C4-2B (cell line): ENCODE measurements at regions not wholly inside any gene's neighbourhood (a gene's known extent, or its start where the extent isn't known, plus 50 kb on each side); places are given as distances from the start of the nearest gene placed in this dataset.

Experiments used
- ZFX ChIP-seq: fragments of 450-650 bp; IDR thresholded peaks from 2 replicates; pipeline ENCODE4 v1.6.1; 2017
- TF ChIP-seq, protein P1 (sequence below): fragments of 450-650 bp; conservative IDR thresholded peaks from 2 replicates; pipeline ENCODE4 v1.5.1; 2017; ENCODE audit warnings: mild to moderate bottlenecking

DNA sequence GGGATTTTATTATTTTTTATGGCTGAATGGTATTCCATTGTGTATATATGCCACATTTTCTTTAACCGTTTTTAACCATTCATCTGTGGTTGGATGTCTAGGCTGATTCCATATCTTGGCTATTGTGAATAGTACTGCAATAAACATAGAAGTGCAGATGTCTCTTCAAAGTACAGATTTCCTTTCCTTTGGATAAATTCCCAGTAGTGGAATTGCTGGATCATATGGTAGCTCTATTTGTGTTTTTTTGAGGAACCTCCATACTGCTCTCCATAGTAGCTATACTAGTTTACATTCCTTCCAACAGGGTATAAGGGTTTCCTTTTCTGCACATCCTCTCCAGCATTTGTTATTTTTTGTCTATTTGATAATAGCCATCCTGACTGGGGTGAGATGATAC, 71.9 kb upstream of the SEZ6L start:
- TF ChIP-seq, protein P1, sequence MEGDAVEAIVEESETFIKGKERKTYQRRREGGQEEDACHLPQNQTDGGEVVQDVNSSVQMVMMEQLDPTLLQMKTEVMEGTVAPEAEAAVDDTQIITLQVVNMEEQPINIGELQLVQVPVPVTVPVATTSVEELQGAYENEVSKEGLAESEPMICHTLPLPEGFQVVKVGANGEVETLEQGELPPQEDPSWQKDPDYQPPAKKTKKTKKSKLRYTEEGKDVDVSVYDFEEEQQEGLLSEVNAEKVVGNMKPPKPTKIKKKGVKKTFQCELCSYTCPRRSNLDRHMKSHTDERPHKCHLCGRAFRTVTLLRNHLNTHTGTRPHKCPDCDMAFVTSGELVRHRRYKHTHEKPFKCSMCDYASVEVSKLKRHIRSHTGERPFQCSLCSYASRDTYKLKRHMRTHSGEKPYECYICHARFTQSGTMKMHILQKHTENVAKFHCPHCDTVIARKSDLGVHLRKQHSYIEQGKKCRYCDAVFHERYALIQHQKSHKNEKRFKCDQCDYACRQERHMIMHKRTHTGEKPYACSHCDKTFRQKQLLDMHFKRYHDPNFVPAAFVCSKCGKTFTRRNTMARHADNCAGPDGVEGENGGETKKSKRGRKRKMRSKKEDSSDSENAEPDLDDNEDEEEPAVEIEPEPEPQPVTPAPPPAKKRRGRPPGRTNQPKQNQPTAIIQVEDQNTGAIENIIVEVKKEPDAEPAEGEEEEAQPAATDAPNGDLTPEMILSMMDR: no peak
- no peak for TF ChIP-seq ZFX
